NCI-H2107 (cell line): ENCODE measurements at regions not wholly inside any gene's neighbourhood (a gene's known extent, or its start where the extent isn't known, plus 50 kb on each side); places are given as distances from the start of the nearest gene placed in this dataset.

Source experiments
- DNase-seq: peaks from one replicate; lab custom pipeline; 2025; lab: John Stamatoyannopoulos, UW

- DNase-seq = no peak
These were observed 806.5 kb downstream of the OTOL1 start for GRCh38 chr3:162302983-162303624.

- no peak for DNase-seq
These were observed 820.4 kb downstream of the OTOL1 start for GRCh38 chr3:162317046-162317445.

GRCh38 chr3:162328649-162329048, 832.0 kb downstream of the OTOL1 start:
- no peak for DNase-seq

- no peak for DNase-seq
These were observed 832.9 kb downstream of the OTOL1 start for GRCh38 chr3:162329514-162329913.

GRCh38 chr3:162332344-162332743, 835.7 kb downstream of the OTOL1 start:
- no peak for DNase-seq

GRCh38 chr3:162334537-162334936, 837.9 kb downstream of the OTOL1 start:
- DNase-seq = no peak

- DNase-seq = no peak
These were observed 841.0 kb downstream of the OTOL1 start for GRCh38 chr3:162337630-162338029.

GRCh38 chr3:162338514-162338913, 841.9 kb downstream of the OTOL1 start:
- no peak for DNase-seq

GRCh38 chr3:162348912-162349311, 852.3 kb downstream of the OTOL1 start:
- no peak for DNase-seq

- DNase-seq = no peak
These were observed 856.8 kb downstream of the OTOL1 start for GRCh38 chr3:162353414-162353813.

- no peak for DNase-seq
These were observed 857.7 kb downstream of the OTOL1 start for GRCh38 chr3:162354356-162354755.

- DNase-seq = no peak
These were observed 868.6 kb downstream of the OTOL1 start for GRCh38 chr3:162365066-162365719.

- DNase-seq = no peak
These were observed 869.7 kb downstream of the OTOL1 start for GRCh38 chr3:162366166-162366766.

GRCh38 chr3:162367429-162368260, 871.0 kb downstream of the OTOL1 start:
- no peak for DNase-seq

- DNase-seq = no peak
These were observed 871.8 kb downstream of the OTOL1 start for GRCh38 chr3:162368417-162368816.

GRCh38 chr3:162369306-162369705, 872.7 kb downstream of the OTOL1 start:
- no peak for DNase-seq

- no peak for DNase-seq
These were observed 873.5 kb downstream of the OTOL1 start for GRCh38 chr3:162370141-162370540.

- DNase-seq = no peak
These were observed 880.2 kb downstream of the OTOL1 start for GRCh38 chr3:162376761-162377160.

GRCh38 chr3:162377608-162378007, 881.0 kb downstream of the OTOL1 start:
- DNase-seq = no peak

- DNase-seq = no peak
These were observed 888.8 kb downstream of the OTOL1 start for GRCh38 chr3:162385387-162385786.

GRCh38 chr3:162390891-162391290, 894.3 kb downstream of the OTOL1 start:
- DNase-seq = no peak

- no peak for DNase-seq
These were observed 894.7 kb downstream of the OTOL1 start for GRCh38 chr3:162391301-162391700.

- DNase-seq = no peak
These were observed 898.9 kb downstream of the OTOL1 start for GRCh38 chr3:162395496-162395895.
